ENCODE measurements at regions not wholly inside any gene's neighbourhood (a gene's known extent, or its start where the extent isn't known, plus 50 kb on each side); places are given as distances from the start of the nearest gene placed in this dataset.
"Not testable (repeated sequence)": the region's sequence is repeated elsewhere in the genome, so short reads cannot be mapped to it uniquely, and the experiment has no call there.

- no peak for DNase-seq
Observed at GRCh38 chr10:28869606-28870201, 192.4 kb downstream of the BAMBI start.

- DNase-seq = no peak
Observed at GRCh38 chr10:28871665-28872064, 194.3 kb downstream of the BAMBI start.

- DNase-seq = no peak
Observed at GRCh38 chr10:28872587-28873165, 195.4 kb downstream of the BAMBI start.

- DNase-seq = no peak
Observed at GRCh38 chr10:28873540-28873939, 196.2 kb downstream of the BAMBI start.

GRCh38 chr10:28874210-28874609, 196.9 kb downstream of the BAMBI start:
- no peak for DNase-seq

GRCh38 chr10:28875549-28876081, 198.3 kb downstream of the BAMBI start:
- no peak for DNase-seq

GRCh38 chr10:28878236-28878970, 201.1 kb downstream of the BAMBI start:
- DNase-seq = no peak

GRCh38 chr10:28879246-28879645, 201.9 kb downstream of the BAMBI start:
- no peak for DNase-seq

- no peak for DNase-seq
Observed at GRCh38 chr10:28879875-28880682, 202.8 kb downstream of the BAMBI start.

GRCh38 chr10:28880683-28880950, 203.3 kb downstream of the BAMBI start:
- DNase-seq = no peak

- no peak for DNase-seq
Observed at GRCh38 chr10:28881171-28881882, 204.0 kb downstream of the BAMBI start.

GRCh38 chr10:28883741-28884423, 206.6 kb downstream of the BAMBI start:
- no peak for DNase-seq

GRCh38 chr10:28890121-28890950, 213.0 kb downstream of the BAMBI start:
- no peak for DNase-seq

GRCh38 chr10:28891058-28891713, 213.9 kb downstream of the BAMBI start:
- DNase-seq = no peak

- DNase-seq = no peak
Observed at GRCh38 chr10:28892818-28893547, 215.7 kb downstream of the BAMBI start.

GRCh38 chr10:28894146-28894545, 216.8 kb downstream of the BAMBI start:
- DNase-seq = no peak

GRCh38 chr10:28895671-28896070, 218.3 kb downstream of the BAMBI start:
- not testable (repeated sequence) for DNase-seq

GRCh38 chr10:28896791-28897409, 219.6 kb downstream of the BAMBI start:
- DNase-seq = not testable (repeated sequence)

Data from CD4-positive, alpha-beta T cell treated with Interleukin-4 for 1 hour (primary cell).